ENCODE measurements at regions not wholly inside any gene's neighbourhood (a gene's known extent, or its start where the extent isn't known, plus 50 kb on each side); places are given as distances from the start of the nearest gene placed in this dataset.
"Not testable (repeated sequence)": the region's sequence is repeated elsewhere in the genome, so short reads cannot be mapped to it uniquely, and the experiment has no call there.

GRCh38 chr18:22285361-22286140 is 116.2 kb downstream of the GATA6 start:
- DNase-seq = no peak

- no peak for DNase-seq
Measured at GRCh38 chr18:22284581-22285360, 115.4 kb downstream of the GATA6 start.

GRCh38 chr18:22283855-22284254 is 114.5 kb downstream of the GATA6 start:
- DNase-seq = not testable (repeated sequence)

DNA sequence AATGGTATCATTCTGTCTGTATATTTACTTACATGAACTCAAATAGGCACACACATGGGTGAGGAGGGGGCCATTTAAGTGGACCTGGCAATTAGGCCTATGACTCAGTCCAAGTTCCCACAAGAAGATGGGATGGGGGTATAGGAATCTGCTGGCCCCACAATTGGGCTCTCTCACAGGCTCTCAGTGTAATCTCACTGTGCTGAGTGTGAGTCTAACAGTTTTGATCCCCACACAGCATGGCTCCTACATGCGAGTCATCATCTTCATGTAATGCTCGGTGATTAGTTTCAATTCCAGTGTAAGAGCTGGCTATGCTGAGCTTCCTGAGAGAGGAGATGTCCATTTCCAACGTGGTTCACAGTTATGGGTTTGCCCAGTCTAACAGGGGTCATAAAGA is 114.0 kb downstream of the GATA6 start:
- DNase-seq = no peak

GRCh38 chr18:22283116-22283395 is 113.7 kb downstream of the GATA6 start:
- DNase-seq = no peak

- no peak for DNase-seq
Measured at GRCh38 chr18:22282311-22283115, 113.1 kb downstream of the GATA6 start.

- no peak for DNase-seq
Measured at GRCh38 chr18:22280453-22280750, 111.0 kb downstream of the GATA6 start.

GRCh38 chr18:22279741-22280452 is 110.5 kb downstream of the GATA6 start:
- DNase-seq = no peak

DNA sequence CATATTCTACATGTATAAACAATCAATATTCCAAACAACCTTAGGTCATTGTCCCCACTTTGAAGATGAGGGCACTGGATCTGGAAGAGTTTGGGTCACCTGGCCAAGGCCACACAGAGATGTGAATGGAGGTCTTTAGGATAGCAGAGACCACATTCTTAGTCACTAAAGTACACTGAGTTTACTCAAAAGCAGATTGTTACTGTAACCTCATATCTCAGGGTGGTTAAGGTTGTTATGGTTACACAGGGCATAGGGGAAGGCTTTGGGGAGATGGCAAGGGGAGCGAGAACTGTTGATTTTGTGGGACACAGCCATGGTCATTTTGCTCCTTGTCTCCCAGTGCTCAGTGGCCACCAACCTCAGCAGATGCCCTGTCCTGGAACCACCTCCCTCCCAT is 109.4 kb downstream of the GATA6 start:
- no peak for DNase-seq

GRCh38 chr18:22277758-22278157 is 108.4 kb downstream of the GATA6 start:
- DNase-seq = no peak

DNA sequence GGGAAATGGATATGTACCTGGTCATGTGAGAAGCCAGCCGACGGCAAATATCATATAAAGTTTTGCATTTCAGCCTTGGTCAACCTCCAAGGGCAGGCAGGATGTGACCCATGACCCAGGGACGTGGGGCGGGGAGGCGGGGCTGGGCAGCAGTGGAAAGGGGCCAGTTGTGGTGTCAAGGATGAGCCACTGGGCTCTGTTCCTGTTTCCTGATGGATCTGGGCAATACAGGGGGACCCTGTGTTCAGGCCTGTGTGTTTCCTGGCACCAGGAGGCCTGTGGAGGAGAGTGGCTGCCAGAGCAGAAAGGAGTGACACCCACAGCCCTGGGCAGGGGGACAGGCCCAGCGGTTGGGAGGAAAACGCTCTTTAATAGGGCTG is 106.9 kb downstream of the GATA6 start:
- no peak for DNase-seq

DNA sequence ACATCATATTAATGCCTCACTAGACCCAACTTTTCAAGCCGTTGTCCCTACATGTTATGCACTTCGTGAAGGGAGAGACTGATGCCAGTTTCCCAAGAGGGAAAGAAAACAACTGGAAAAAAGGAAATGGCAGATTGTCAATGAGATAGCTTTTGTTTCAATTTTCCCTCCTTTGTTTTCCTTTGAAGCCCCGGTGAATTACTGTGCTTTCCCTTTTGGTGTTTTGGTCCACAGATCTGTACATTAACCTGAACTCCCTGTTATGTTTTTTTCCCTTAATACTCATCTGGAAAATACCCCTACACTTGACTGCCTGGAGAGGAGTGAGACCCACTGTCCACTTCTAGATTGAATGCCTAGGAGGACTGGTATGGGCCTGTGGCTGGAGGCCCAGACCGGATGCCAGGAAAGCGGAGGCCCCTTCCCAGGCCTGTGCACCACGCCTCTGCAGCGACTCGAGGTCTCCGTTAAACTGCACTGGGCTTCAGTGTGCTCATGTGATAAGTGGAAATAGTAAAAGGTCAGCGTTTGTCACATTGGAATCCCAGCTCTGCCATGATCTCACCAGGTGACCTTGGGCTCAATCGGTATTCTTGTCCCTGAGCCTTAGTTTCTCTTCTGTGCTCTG is 106.4 kb downstream of the GATA6 start:
- no peak for DNase-seq

- DNase-seq = no peak
Measured at GRCh38 chr18:22273101-22274039, 104.0 kb downstream of the GATA6 start.

DNA sequence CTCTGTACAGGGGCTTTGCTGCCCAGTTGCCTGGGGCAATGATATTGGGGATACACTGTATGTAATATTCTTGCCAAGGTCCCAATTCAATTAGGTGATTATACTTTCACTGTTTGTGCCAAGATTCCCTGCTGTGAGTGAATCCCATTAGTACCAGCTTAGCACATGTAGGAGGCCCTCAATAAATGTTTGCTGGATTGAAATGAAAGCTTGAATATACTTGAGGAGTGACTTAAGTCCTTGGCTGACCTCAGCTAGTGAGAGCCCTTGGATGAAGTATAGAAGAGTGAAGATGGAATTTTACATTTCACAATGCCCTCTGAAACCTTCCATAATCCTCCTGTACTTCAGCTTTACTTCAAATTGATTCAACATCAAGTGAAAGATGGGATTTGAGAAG is 102.9 kb downstream of the GATA6 start:
- no peak for DNase-seq

DNA sequence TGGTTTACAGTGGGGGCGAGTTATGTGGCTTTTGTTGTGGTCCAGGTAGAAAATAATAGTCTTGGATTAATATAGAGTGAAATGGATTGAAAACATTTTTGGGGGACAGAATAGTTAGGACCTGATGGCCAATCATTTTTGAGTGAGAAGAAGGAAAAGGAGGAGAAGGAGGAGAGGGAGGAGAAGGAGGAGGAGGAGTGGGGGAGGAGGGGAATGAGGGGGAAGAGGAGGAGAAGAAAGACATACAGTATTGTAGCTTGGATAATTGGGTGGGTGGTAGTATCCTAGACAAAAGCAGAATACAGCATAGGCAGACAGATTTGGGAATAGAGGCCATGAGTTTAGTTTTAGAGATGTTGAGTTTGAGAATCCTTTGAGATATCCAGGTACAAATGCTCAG is 101.6 kb downstream of the GATA6 start:
- DNase-seq = no peak

GRCh38 chr18:22268641-22269128 is 99.3 kb downstream of the GATA6 start:
- no peak for DNase-seq

DNA sequence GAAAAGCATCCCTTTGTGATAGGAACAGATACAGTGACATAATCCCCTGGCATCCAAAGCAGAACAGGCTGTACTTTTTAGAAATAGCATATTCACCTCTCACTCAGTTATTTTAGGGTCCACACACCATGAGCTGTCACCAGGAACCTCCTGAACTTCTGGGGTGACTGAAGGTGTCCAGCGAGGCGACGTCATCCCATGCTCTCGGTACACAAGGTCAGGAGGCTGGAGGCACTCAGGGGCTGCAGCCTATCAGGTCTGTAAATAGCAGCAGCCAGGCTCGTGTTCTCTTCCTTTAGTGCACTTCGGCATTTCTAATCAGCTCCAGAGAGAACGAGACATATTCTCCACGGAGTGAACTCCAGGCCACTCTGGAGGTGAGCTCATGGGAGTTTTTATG is 98.3 kb downstream of the GATA6 start:
- DNase-seq = no peak

DNA sequence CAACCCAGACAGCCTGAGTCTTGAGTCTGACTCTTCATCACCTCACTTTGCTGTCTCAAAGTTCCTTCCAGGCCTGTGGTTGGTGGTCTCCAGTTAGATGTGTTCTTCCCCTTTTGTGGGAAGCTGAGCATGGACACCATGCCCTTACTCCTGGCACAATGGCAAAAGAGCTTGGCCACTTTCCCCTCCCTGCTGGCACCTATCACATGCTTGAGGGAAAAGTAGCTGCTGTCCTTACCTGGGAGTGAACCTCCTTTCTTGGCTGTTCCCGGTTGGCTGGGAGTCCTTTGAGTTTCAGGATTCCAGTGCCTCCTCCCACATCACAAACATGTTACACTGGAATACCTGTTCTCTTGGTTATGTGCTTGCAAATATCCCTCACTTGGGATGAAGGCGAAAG is 97.8 kb downstream of the GATA6 start:
- no peak for DNase-seq

DNA sequence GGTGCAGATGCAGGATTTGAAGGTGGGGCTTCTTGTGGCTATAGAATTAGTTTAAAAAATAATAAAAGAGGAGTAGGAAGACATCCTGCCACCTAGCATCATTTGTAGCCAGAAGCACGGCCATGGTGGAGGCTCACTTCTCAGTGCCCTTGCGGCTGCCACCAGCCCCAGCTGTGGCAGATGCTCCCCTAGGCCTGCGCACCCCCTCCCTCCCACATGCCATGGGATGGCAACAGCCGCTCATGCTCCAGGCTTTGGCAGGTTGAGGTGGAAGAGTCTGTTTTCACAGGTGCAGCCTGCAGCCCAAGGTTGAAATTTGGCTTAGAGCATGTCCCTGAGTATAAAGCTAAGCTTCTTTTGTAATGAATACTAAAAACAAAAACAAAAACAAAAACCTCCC is 96.4 kb downstream of the GATA6 start:
- no peak for DNase-seq

GRCh38 chr18:22260208-22260820 is 90.9 kb downstream of the GATA6 start:
- DNase-seq = no peak
